H1 (cell line): ENCODE measurements at regions not wholly inside any gene's neighbourhood (a gene's known extent, or its start where the extent isn't known, plus 50 kb on each side); places are given as distances from the start of the nearest gene placed in this dataset.

ENCODE experiments used
- CTCF ChIA-PET: fragments of 300-600 bp; sonication (Branson Sonifier 250); formaldehyde crosslinking; loops from one replicate; lab custom pipeline; 2021; ENCODE audit not compliant: partially characterized antibody; lab: Charles Lee
- POLR2A ChIA-PET: fragments of 300-600 bp; sonication (Branson Sonifier 250); formaldehyde crosslinking; loops from one replicate; lab custom pipeline; 2021; ENCODE audit warnings: inconsistent platforms; ENCODE audit not compliant: partially characterized antibody; lab: Charles Lee
- DNase-seq, 2 experiments: peaks; one replicate each; pipeline versions ENCODE4 v3.0.0 to v3.0.0-alpha.2; 2010 to 2022; ENCODE audit warnings: low spot score in 2 of 2, low read depth in 1 of 2, mixed read lengths in 1 of 2
- FAIRE-seq: peaks from 2 replicates; lab custom pipeline; 2011; peaks lifted over from hg19 to GRCh38; lab: Jason Lieb, UNC
- H2AFZ ChIP-seq: 2 replicates; pipeline ENCODE4 v1.8.1; 2012; ENCODE audit warnings: low read length, inconsistent platforms
- H2AK5ac ChIP-seq: 2 replicates; pipeline ENCODE4 v1.6.1; 2013; ENCODE audit warnings: low read depth, low read length
- H2BK120ac ChIP-seq: replicated peaks from 2 replicates; pipeline ENCODE3; 2013; ENCODE audit warnings: low read depth, low read length, inconsistent platforms
- H2BK12ac ChIP-seq: 2 replicates; pipeline ENCODE4 v1.6.1; 2013; ENCODE audit warnings: low read depth, low read length
- H2BK15ac ChIP-seq: 2 replicates; pipeline ENCODE4 v1.6.1; 2013; ENCODE audit warnings: low read length
- H2BK20ac ChIP-seq: 2 replicates; pipeline ENCODE4 v1.6.1; 2013; ENCODE audit warnings: low read length
- H2BK5ac ChIP-seq: 2 replicates; pipeline ENCODE4 v1.6.1; 2013; ENCODE audit warnings: low read depth, low read length
- H3K14ac ChIP-seq: 2 replicates; pipeline ENCODE4 v1.6.1; 2013; ENCODE audit warnings: inconsistent platforms; ENCODE audit not compliant: insufficient read length
- H3K18ac ChIP-seq: 2 replicates; pipeline ENCODE4 v1.6.1; 2013; ENCODE audit warnings: low read length; ENCODE audit errors: extremely low read depth
- H3K23ac ChIP-seq: 2 replicates; pipeline ENCODE4 v1.6.1; 2013; ENCODE audit warnings: inconsistent platforms; ENCODE audit not compliant: insufficient read length
- H3K23me2 ChIP-seq: 2 replicates; pipeline ENCODE4 v1.6.1; 2013; ENCODE audit warnings: low read depth, low read length
- H3K27ac ChIP-seq: 2 replicates; pipeline ENCODE4 v1.6.1; 2011; ENCODE audit warnings: low read depth, low read length, inconsistent platforms
- H3K27me3 ChIP-seq, 4 experiments: replicated peaks in 1 of 4; 1 replicate in 1 of 4; 2 replicates in 3 of 4; pipeline versions ENCODE4 v1.6.1 to v1.8.1; 2011 to 2013; ENCODE audit warnings: low read length in 3 of 4, mild to moderate bottlenecking in 3 of 4, inconsistent platforms in 2 of 4, mixed read lengths in 2 of 4, moderate library complexity in 1 of 4; ENCODE audit not compliant: control insufficient read depth in 3 of 4, insufficient read depth in 3 of 4; ENCODE audit errors: extremely low read depth in 1 of 4
- H3K36me3 ChIP-seq, 4 experiments: 2 replicates each; pipeline versions ENCODE4 v1.6.1 to v1.8.1; 2011 to 2013; ENCODE audit warnings: mild to moderate bottlenecking in 4 of 4, low read length in 3 of 4, moderate library complexity in 2 of 4, control low read depth in 1 of 4, inconsistent platforms in 1 of 4; ENCODE audit not compliant: insufficient read depth in 4 of 4, control insufficient read depth in 2 of 4
- H3K4ac ChIP-seq: replicated peaks from 2 replicates; pipeline ENCODE3; 2013; ENCODE audit warnings: low read length, low read depth, mixed read lengths, inconsistent platforms; ENCODE audit not compliant: insufficient read length
- H3K4me1 ChIP-seq, 4 experiments: replicated peaks in 1 of 4; 1 replicate in 1 of 4; 2 replicates in 3 of 4; pipeline versions ENCODE4 v1.6.1 to v1.8.1; 2011 to 2013; ENCODE audit warnings: low read length in 3 of 4, inconsistent platforms in 2 of 4, mixed read lengths in 1 of 4; ENCODE audit not compliant: insufficient read depth in 4 of 4, control insufficient read depth in 3 of 4
- H3K4me2 ChIP-seq, 2 experiments: 2 replicates each; pipeline versions ENCODE4 v1.6.1 to v1.8.1; 2011 to 2013; ENCODE audit warnings: low read depth in 2 of 2, low read length in 2 of 2, control low read depth in 1 of 2, inconsistent platforms in 1 of 2, mild to moderate bottlenecking in 1 of 2; ENCODE audit not compliant: insufficient read depth in 1 of 2
- H3K4me3 ChIP-seq, 4 experiments: fragments of 200-600, 300-600 bp in 1 of 4; sonication (generic), shearing (Covaris generic), sonication (Bioruptor Twin) in 1 of 4; 2 replicates each; pipeline versions ENCODE4 v1.5.1 to v1.8.1; 2011 to 2016; ENCODE audit warnings: low read length in 4 of 4, low read depth in 3 of 4, control low read depth in 2 of 4, inconsistent platforms in 2 of 4, mild to moderate bottlenecking in 2 of 4, mixed read lengths in 1 of 4, moderate library complexity in 1 of 4; ENCODE audit not compliant: insufficient read depth in 2 of 4; ENCODE audit errors: extremely low read depth in 1 of 4
- H3K56ac ChIP-seq: replicated peaks from 2 replicates; pipeline ENCODE3; 2013; ENCODE audit warnings: low read depth, mild to moderate bottlenecking, mixed read lengths, low read length, inconsistent platforms; ENCODE audit not compliant: insufficient read length
- H3K79me1 ChIP-seq: 2 replicates; pipeline ENCODE4 v1.6.1; 2013; ENCODE audit warnings: low read depth, low read length, control low read depth
- H3K79me2 ChIP-seq, 2 experiments: 2 replicates each; pipeline versions ENCODE4 v1.6.1 to v1.8.1; 2012 to 2013; ENCODE audit warnings: low read length in 2 of 2, mild to moderate bottlenecking in 2 of 2, inconsistent platforms in 1 of 2; ENCODE audit not compliant: insufficient read depth in 2 of 2, control insufficient read depth in 1 of 2
- H3K9ac ChIP-seq, 4 experiments: replicated peaks in 1 of 4; 1 replicate in 1 of 4; 2 replicates in 3 of 4; pipeline versions ENCODE4 v1.6.1 to v1.8.1; 2011 to 2013; ENCODE audit warnings: low read depth in 3 of 4, low read length in 3 of 4, control low read depth in 2 of 4, mild to moderate bottlenecking in 2 of 4, moderate library complexity in 2 of 4, inconsistent platforms in 1 of 4; ENCODE audit errors: extremely low read depth in 1 of 4
- H3K9me3 ChIP-seq, 2 experiments: 2 replicates each; pipeline versions ENCODE4 v1.6.1 to v1.8.1; 2012 to 2013; ENCODE audit warnings: mild to moderate bottlenecking in 2 of 2, moderate library complexity in 2 of 2, control low read depth in 1 of 2, inconsistent platforms in 1 of 2, low read depth in 1 of 2, low read length in 1 of 2, mixed read lengths in 1 of 2; ENCODE audit not compliant: insufficient read depth in 2 of 2
- H4K20me1 ChIP-seq, 2 experiments: replicated peaks in 1 of 2; 2 replicates each; pipeline versions ENCODE3 to v1.8.1; 2011 to 2013; ENCODE audit warnings: inconsistent platforms in 2 of 2, low read length in 2 of 2, mild to moderate bottlenecking in 1 of 2; ENCODE audit not compliant: insufficient read depth in 2 of 2, control insufficient read depth in 1 of 2
- H4K5ac ChIP-seq: 2 replicates; pipeline ENCODE4 v1.6.1; 2013; ENCODE audit warnings: low read length, low read depth, mixed read lengths, inconsistent platforms; ENCODE audit not compliant: insufficient read length
- H4K8ac ChIP-seq: 2 replicates; pipeline ENCODE4 v1.8.0; 2013; ENCODE audit warnings: mild to moderate bottlenecking, moderate library complexity, low read length, inconsistent platforms; ENCODE audit not compliant: insufficient read depth; ENCODE audit errors: extremely low read depth
- H4K91ac ChIP-seq: replicated peaks from 2 replicates; pipeline ENCODE3; 2013; ENCODE audit warnings: low read length, mixed read lengths, inconsistent platforms; ENCODE audit not compliant: insufficient read length
- JUN ChIP-seq: IDR thresholded peaks from 2 replicates; pipeline ENCODE4 v1.6.1; 2011; ENCODE audit warnings: low read depth, mild to moderate bottlenecking, improper control_type of control experiment, low read length
- RAD21 ChIP-seq, 2 experiments: IDR thresholded peaks in 1 of 2; conservative IDR thresholded peaks in 1 of 2; 2 replicates each; pipeline ENCODE4 v1.6.1; 2011; ENCODE audit warnings: low read depth in 2 of 2, low read length in 2 of 2, improper control_type of control experiment in 1 of 2, inconsistent platforms in 1 of 2, mild to moderate bottlenecking in 1 of 2, moderate library complexity in 1 of 2
- WGBS, 2 experiments: shearing (Covaris generic) in 1 of 2; methylation state at CpG; one replicate each; pipeline versions ENCODE4 v1.1.6 to v1.1.7; 2013 to 2015; ENCODE audit warnings: low lambda C conversion rate in 2 of 2, mixed read lengths in 2 of 2, inconsistent platforms in 1 of 2, low coverage in 1 of 2, missing lambda C conversion rate in 1 of 2; ENCODE audit not compliant: insufficient replicate concordance in 2 of 2, insufficient coverage in 1 of 2, insufficient read length in 1 of 2; ENCODE audit errors: extremely low coverage in 1 of 2, missing lambda C conversion rate in 1 of 2; 5-methylcytosine and 5-hydroxymethylcytosine counted together

DNA sequence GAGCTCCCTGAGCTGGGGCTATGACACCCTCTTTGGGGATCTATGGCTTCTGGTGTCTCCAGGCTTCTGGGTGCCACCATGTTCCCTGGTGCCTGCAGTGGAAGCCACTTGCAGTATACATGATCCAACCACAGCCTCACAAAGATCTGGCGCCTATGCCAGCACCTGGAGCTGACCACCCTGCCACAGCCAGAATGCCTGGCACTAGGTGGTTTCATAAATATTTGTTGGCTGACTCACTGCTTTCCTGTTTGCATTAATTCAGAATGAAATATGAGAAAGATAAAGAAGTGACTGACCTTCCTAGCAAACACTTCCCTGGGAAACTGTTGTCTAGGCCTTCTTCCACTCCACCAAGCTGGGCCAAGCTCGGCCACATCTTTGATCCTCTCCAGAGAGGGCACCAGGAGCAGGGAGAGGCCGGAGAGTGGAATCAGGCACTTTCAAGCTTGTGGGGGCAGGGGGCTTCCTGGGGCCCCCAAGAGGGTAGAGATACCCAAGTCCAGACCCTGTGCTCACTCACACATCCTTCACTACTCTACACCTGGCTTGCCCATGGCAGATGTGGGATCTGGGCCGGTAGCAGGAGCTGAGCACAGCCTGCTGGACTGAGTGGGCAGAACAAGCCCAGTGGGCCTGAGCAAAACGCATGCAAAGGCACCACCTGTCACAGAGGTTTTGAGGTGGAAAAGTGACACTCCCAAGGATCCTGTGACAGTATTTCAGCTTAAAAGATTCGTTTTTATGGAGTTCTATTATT is 565.7 kb downstream of the SLC4A3 start:
- no peak overlapping the region for H4K91ac ChIP-seq
- H2AFZ ChIP-seq: no peak overlapping the region
- H4K8ac ChIP-seq: no peak overlapping the region
- POLR2A ChIA-PET: no interaction called here
- no peaks in the 10 kb centered on the region for H4K20me1 ChIP-seq
- no peak overlapping the region for H3K56ac ChIP-seq
- no peak overlapping the region for H3K4me3 ChIP-seq
- H2BK12ac ChIP-seq: no peak overlapping the region
- no peak overlapping the region for H3K14ac ChIP-seq
- no peaks in the 10 kb centered on the region for H3K36me3 ChIP-seq
- H3K27ac ChIP-seq: no peak overlapping the region
- H2BK20ac ChIP-seq: no peak overlapping the region
- no peaks in the 10 kb centered on the region for H3K23me2 ChIP-seq
- H3K9ac ChIP-seq: no peak overlapping the region
- H3K9me3 ChIP-seq: peaks cover 0 to 12% of the 10 kb centered on the region in 2 experiments; a peak in 1 of 4 replicates
- H3K4ac ChIP-seq: no peak overlapping the region
- H2BK15ac ChIP-seq: no peak overlapping the region
- H4K5ac ChIP-seq: no peak overlapping the region
- no peak overlapping the region for H3K4me2 ChIP-seq
- FAIRE-seq (no peak), DNase-seq (no peak)
- no peak overlapping the region for H2BK5ac ChIP-seq
- H3K79me2 ChIP-seq: no peaks in the 10 kb centered on the region
- H3K23ac ChIP-seq: no peak overlapping the region
- H3K4me1 ChIP-seq: no peaks in the 10 kb centered on the region
- TF ChIP-seq RAD21 (IDR thresholded peaks at IDR 0.05 in 1 of 2, conservative IDR thresholded peaks at IDR 0.05 in 1 of 2; ENCODE audit: low read depth in 2 of 2, low read length in 2 of 2) (peak in 1 of 2 experiments; percentile 44; a peak in 3 of 4 replicates), JUN (no peak)
- no peaks in the 10 kb centered on the region for H3K79me1 ChIP-seq
- no peaks in the 10 kb centered on the region for H3K27me3 ChIP-seq
- CTCF ChIA-PET: interaction anchor here (0.6 to 0.8 kb wide), 2 partner anchors 17 to 158 kb away, joined by 3 read pairs; no protein-coding TSS in a partner anchor
- H2AK5ac ChIP-seq: no peak overlapping the region
- no peak overlapping the region for H3K18ac ChIP-seq
- 79% methylated on average over 6 of the region's 6 CpGs; no CpG with 5 or more reads in 1 of the 2 experiments for WGBS, 2 experiments
- H2BK120ac ChIP-seq: no peak overlapping the region
